Erythroblast (primary cell): ENCODE measurements at regions not wholly inside any gene's neighbourhood (a gene's known extent, or its start where the extent isn't known, plus 50 kb on each side); places are given as distances from the start of the nearest gene placed in this dataset.

ENCODE experiments used
- GATA1 ChIP-seq: IDR thresholded peaks from 2 replicates; pipeline ENCODE4 v1.6.1; 2011; ENCODE audit warnings: low read depth, mild to moderate bottlenecking, control low read depth, low read length, moderate library complexity
- POLR2A ChIP-seq: IDR thresholded peaks from 2 replicates; pipeline ENCODE4 v1.6.1; 2011; ENCODE audit warnings: mild to moderate bottlenecking, low read length

GRCh38 chr1:34418166-34418565 lies 241.5 kb downstream of the C1orf94 start:
- TF ChIP-seq POLR2A, result no peak
- TF ChIP-seq GATA1, result no peak
